Thymus (tissue), 11 donors: ENCODE measurements at regions not wholly inside any gene's neighbourhood (a gene's known extent, or its start where the extent isn't known, plus 50 kb on each side); places are given as distances from the start of the nearest gene placed in this dataset.

Source experiments
- DNase-seq, 9 donors: peaks; one replicate each; pipeline ENCODE4 v3.0.0-alpha.2; 2013; ENCODE audit warnings: low spot score in 9 of 9, low read depth in 6 of 9, missing footprints in 1 of 9
- H3K27ac ChIP-seq, 2 donors: one replicate each; pipeline ENCODE4 v1.5.1; 2013; ENCODE audit warnings: control low read depth in 1 of 2, low read depth in 1 of 2, low read length in 1 of 2, mild to moderate bottlenecking in 1 of 2, moderate library complexity in 1 of 2
- H3K27me3 ChIP-seq, 2 donors: one replicate each; pipeline ENCODE4 v1.5.1; 2013; ENCODE audit warnings: low read length in 1 of 2; ENCODE audit not compliant: control insufficient read depth in 2 of 2, insufficient read depth in 1 of 2
- H3K36me3 ChIP-seq, 2 donors: one replicate each; pipeline ENCODE4 v1.5.1; 2013; ENCODE audit warnings: low read length in 1 of 2, mild to moderate bottlenecking in 1 of 2, moderate library complexity in 1 of 2; ENCODE audit not compliant: control insufficient read depth in 2 of 2, insufficient read depth in 2 of 2
- H3K4me1 ChIP-seq, 2 donors: one replicate each; pipeline ENCODE4 v1.5.1; 2013; ENCODE audit warnings: low read length in 2 of 2; ENCODE audit not compliant: control insufficient read depth in 2 of 2, insufficient read depth in 2 of 2
- H3K4me3 ChIP-seq, 2 donors: one replicate each; pipeline ENCODE4 v1.5.1; 2013; ENCODE audit warnings: low read length in 2 of 2, control low read depth in 1 of 2, mild to moderate bottlenecking in 1 of 2
- H3K9me3 ChIP-seq, 2 donors: one replicate each; pipeline ENCODE4 v1.5.1; 2013; ENCODE audit warnings: low read length in 1 of 2, mild to moderate bottlenecking in 1 of 2; ENCODE audit not compliant: control insufficient read depth in 2 of 2, insufficient read depth in 1 of 2
- WGBS: extraction: QIAGEN DNeasy Blood & Tissue Kit; methylation state at CpG from one replicate; pipeline ENCODE4 v1.1.7; 2013; 5-methylcytosine and 5-hydroxymethylcytosine counted together
- donor health status: healthy.

- WGBS, result 95% methylated on average over 4 of the region's 4 CpGs
- DNase-seq, result no peak
- H3K27me3 ChIP-seq, result no peaks in the 10 kb centered on the region
These were observed 62.9 kb upstream of the BZW1 start for GRCh38 chr2:200748779-200749178.

GRCh38 chr2:200749631-200750322 lies 61.9 kb upstream of the BZW1 start:
- DNase-seq, result no peak
- 97% methylated on average over 4 of the region's 4 CpGs for WGBS
- no peak overlapping the region for H3K4me3 ChIP-seq

More at GRCh38 chr2:200748779-200749178, 62.9 kb upstream of the BZW1 start:
- peaks cover 0 to 15% of the 10 kb centered on the region in 2 donors for H3K4me1 ChIP-seq
- H3K36me3 ChIP-seq, result peaks cover 55 to 59% of the 10 kb centered on the region in 2 donors
- H3K27ac ChIP-seq, result peak overlapping the region in 1 of 2 donors; percentile 46
- H3K4me3 ChIP-seq, result no peak overlapping the region
- H3K9me3 ChIP-seq, result no peaks in the 10 kb centered on the region

GRCh38 chr2:200750323-200750910 lies 61.3 kb upstream of the BZW1 start:
- no peaks in the 10 kb centered on the region for H3K27me3 ChIP-seq
- peaks cover 0 to 15% of the 10 kb centered on the region in 2 donors for H3K4me1 ChIP-seq
- DNase-seq, result no peak
- 98% methylated on average over 6 of the region's 6 CpGs for WGBS
- H3K36me3 ChIP-seq, result peaks cover 43 to 48% of the 10 kb centered on the region in 2 donors
- no peaks in the 10 kb centered on the region for H3K9me3 ChIP-seq
- H3K27ac ChIP-seq, result no peak overlapping the region
- no peak overlapping the region for H3K4me3 ChIP-seq

More at GRCh38 chr2:200749631-200750322, 61.9 kb upstream of the BZW1 start:
- H3K27ac ChIP-seq, result no peak overlapping the region
- H3K4me1 ChIP-seq, result peaks cover 0 to 15% of the 10 kb centered on the region in 2 donors
- no peaks in the 10 kb centered on the region for H3K9me3 ChIP-seq
- H3K27me3 ChIP-seq, result no peaks in the 10 kb centered on the region
- peaks cover 49% of the 10 kb centered on the region in 2 donors for H3K36me3 ChIP-seq

GRCh38 chr2:200751786-200752185 lies 59.9 kb upstream of the BZW1 start:
- 96% methylated on average over 2 of the region's 2 CpGs for WGBS
- Histone ChIP-seq H3K27me3 (no peaks in the 10 kb centered on the region), H3K27ac (no peak overlapping the region), H3K4me3 (no peak overlapping the region), H3K9me3 (no peaks in the 10 kb centered on the region), H3K36me3 (peaks cover 37 to 55% of the 10 kb centered on the region in 2 donors), H3K4me1 (peaks cover 0 to 11% of the 10 kb centered on the region in 2 donors)
- no peak for DNase-seq

- H3K9me3 ChIP-seq, result no peaks in the 10 kb centered on the region
- WGBS, result over 99% methylated on average over 2 of the region's 2 CpGs
- no peak for DNase-seq
These were observed 59.4 kb upstream of the BZW1 start for GRCh38 chr2:200752332-200752731.

GRCh38 chr2:200752835-200753234 lies 58.9 kb upstream of the BZW1 start:
- no peaks in the 10 kb centered on the region for H3K27me3 ChIP-seq
- H3K4me1 ChIP-seq, result peaks cover 0 to 6% of the 10 kb centered on the region in 2 donors
- no peak overlapping the region for H3K4me3 ChIP-seq
- H3K27ac ChIP-seq, result no peak overlapping the region
- no peak for DNase-seq
- 98% methylated on average over 1 of the region's 1 CpG for WGBS
- H3K9me3 ChIP-seq, result no peaks in the 10 kb centered on the region
- peaks cover 31 to 51% of the 10 kb centered on the region in 2 donors for H3K36me3 ChIP-seq

More at GRCh38 chr2:200752332-200752731, 59.4 kb upstream of the BZW1 start:
- no peaks in the 10 kb centered on the region for H3K27me3 ChIP-seq
- H3K36me3 ChIP-seq, result peaks cover 36 to 56% of the 10 kb centered on the region in 2 donors
- peaks cover 0 to 6% of the 10 kb centered on the region in 2 donors for H3K4me1 ChIP-seq
- no peak overlapping the region for H3K27ac ChIP-seq
- no peak overlapping the region for H3K4me3 ChIP-seq

- no peak for DNase-seq
- Histone ChIP-seq H3K4me1 (no peaks in the 10 kb centered on the region), H3K4me3 (no peak overlapping the region), H3K27me3 (no peaks in the 10 kb centered on the region), H3K9me3 (no peaks in the 10 kb centered on the region), H3K27ac (peak overlapping the region in 1 of 2 donors; percentile 9), H3K36me3 (peaks cover 18 to 34% of the 10 kb centered on the region in 2 donors)
- WGBS, result 88% methylated on average over 4 of the region's 4 CpGs
These were observed 54.9 kb upstream of the BZW1 start for GRCh38 chr2:200756618-200757321.

GRCh38 chr2:200757399-200757798 lies 54.3 kb upstream of the BZW1 start:
- no peak overlapping the region for H3K4me3 ChIP-seq
- no peaks in the 10 kb centered on the region for H3K4me1 ChIP-seq
- H3K36me3 ChIP-seq, result peaks cover 17 to 35% of the 10 kb centered on the region in 2 donors
- no peaks in the 10 kb centered on the region for H3K9me3 ChIP-seq
- DNase-seq, result no peak
- no peaks in the 10 kb centered on the region for H3K27me3 ChIP-seq
- H3K27ac ChIP-seq, result no peak overlapping the region
- WGBS, result 98% methylated on average over 4 of the region's 4 CpGs

GRCh38 chr2:200758341-200758740 lies 53.4 kb upstream of the BZW1 start:
- H3K4me1 ChIP-seq, result no peaks in the 10 kb centered on the region
- over 99% methylated on average over 4 of the region's 4 CpGs for WGBS
- no peak for DNase-seq

More at GRCh38 chr2:200758341-200758740, 53.4 kb upstream of the BZW1 start:
- Histone ChIP-seq H3K9me3 (no peaks in the 10 kb centered on the region), H3K4me3 (no peak overlapping the region), H3K36me3 (peaks cover 20 to 40% of the 10 kb centered on the region in 2 donors), H3K27me3 (no peaks in the 10 kb centered on the region), H3K27ac (no peak overlapping the region)
